Ishikawa (cell line): ENCODE measurements at regions not wholly inside any gene's neighbourhood (a gene's known extent, or its start where the extent isn't known, plus 50 kb on each side); places are given as distances from the start of the nearest gene placed in this dataset.
A peak's percentile ranks its signal among the peaks of the same experiment; 100 is the strongest.

Experiments
- CEBPB ChIP-seq: IDR thresholded peaks from 2 replicates; pipeline ENCODE4 v1.6.1; 2012
- CREB1 ChIP-seq: IDR thresholded peaks from 2 replicates; pipeline ENCODE4 v1.6.1; 2012; ENCODE audit warnings: low read depth
- EGR1 ChIP-seq: IDR thresholded peaks from 2 replicates; pipeline ENCODE4 v1.6.1; 2012
- EP300 ChIP-seq: IDR thresholded peaks from 2 replicates; pipeline ENCODE4 v1.6.1; 2012; ENCODE audit warnings: borderline replicate concordance
- FOXM1 ChIP-seq: IDR thresholded peaks from 2 replicates; pipeline ENCODE4 v1.6.1; 2012; ENCODE audit warnings: low read depth, borderline replicate concordance
- NFIC ChIP-seq: IDR thresholded peaks from 2 replicates; pipeline ENCODE4 v1.6.1; 2012
- RAD21 ChIP-seq: IDR thresholded peaks from 2 replicates; pipeline ENCODE4 v1.6.1; 2012; ENCODE audit warnings: low read depth
- REST ChIP-seq: IDR thresholded peaks from 2 replicates; pipeline ENCODE4 v1.6.1; 2012; ENCODE audit warnings: low read depth, mild to moderate bottlenecking
- TAF1 ChIP-seq: IDR thresholded peaks from 2 replicates; pipeline ENCODE4 v1.6.1; 2012; ENCODE audit warnings: low read depth, mild to moderate bottlenecking
- TCF12 ChIP-seq: IDR thresholded peaks from 2 replicates; pipeline ENCODE4 v1.6.1; 2012; ENCODE audit warnings: low read depth
- TEAD4 ChIP-seq: IDR thresholded peaks from 2 replicates; pipeline ENCODE4 v1.6.1; 2012
- USF1 ChIP-seq: IDR thresholded peaks from 2 replicates; pipeline ENCODE4 v1.6.1; 2012
- YY1 ChIP-seq: IDR thresholded peaks from 2 replicates; pipeline ENCODE4 v1.6.1; 2012; ENCODE audit warnings: low read depth
- ZBTB7A ChIP-seq: IDR thresholded peaks from 2 replicates; pipeline ENCODE4 v1.6.1; 2012; ENCODE audit warnings: low read depth
- TF ChIP-seq, protein P1 (sequence below): IDR thresholded peaks from 2 replicates; pipeline ENCODE4 v1.6.1; 2012

DNA sequence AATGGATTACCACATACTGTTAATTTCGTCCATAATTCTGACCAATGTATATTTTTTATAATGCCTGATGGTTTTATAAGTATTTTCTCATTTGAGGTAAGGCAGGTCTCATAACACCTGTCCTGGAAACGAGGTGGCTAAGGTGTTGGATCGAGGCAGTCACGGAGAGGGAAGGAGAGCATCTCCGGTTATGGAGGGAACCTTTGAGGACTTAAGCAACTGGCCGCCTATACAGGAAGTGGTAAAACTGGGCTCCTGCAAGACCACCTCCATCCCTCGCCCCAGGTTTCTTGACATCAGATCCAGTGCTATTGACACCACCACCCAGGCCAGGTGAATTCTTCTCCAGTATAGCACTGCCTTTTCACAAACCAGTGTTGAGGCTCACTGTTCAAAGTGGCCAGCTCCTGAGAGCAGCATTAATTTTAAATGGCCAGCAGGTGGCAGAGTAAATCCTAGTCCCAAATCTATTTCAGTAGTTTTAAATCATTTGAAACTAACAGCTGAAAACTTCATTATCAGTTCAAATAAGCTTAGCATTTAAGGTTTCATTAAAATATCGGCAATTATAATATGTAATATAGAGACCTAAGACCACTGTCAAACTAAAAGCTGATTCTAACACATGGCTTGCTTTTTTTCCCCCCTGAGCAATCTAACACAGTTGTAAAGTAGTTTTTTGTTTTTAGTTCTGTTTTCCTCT is 100.8 kb downstream of the PPM1A start:
- TF ChIP-seq RAD21 (peak; percentile 65), FOXM1 (no peak)

DNA sequence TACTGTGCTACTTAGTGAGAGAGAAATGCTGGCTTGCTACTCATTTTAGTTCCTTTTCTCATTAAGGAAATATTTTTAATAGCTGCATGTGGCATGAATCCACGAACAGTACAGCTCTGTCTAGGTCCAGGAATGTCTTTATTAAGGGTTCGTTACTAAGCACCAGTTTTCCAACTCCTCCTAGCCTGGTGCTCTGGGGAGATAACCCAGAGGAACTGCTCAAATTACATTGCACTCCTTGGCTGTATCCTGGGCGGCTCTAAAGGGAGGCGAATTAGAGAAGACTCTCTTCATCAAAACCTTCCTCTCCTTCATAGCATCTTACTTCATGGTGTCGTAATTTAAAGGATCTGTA is 101.3 kb downstream of the PPM1A start:
- TF ChIP-seq, protein P1, sequence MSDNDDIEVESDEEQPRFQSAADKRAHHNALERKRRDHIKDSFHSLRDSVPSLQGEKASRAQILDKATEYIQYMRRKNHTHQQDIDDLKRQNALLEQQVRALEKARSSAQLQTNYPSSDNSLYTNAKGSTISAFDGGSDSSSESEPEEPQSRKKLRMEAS = no peak
- no peak for TF ChIP-seq TEAD4
- TF ChIP-seq TCF12 = no peak
- TF ChIP-seq FOXM1 = no peak
- TF ChIP-seq EGR1 = no peak
- no peak for TF ChIP-seq NFIC
- no peak for TF ChIP-seq REST

DNA sequence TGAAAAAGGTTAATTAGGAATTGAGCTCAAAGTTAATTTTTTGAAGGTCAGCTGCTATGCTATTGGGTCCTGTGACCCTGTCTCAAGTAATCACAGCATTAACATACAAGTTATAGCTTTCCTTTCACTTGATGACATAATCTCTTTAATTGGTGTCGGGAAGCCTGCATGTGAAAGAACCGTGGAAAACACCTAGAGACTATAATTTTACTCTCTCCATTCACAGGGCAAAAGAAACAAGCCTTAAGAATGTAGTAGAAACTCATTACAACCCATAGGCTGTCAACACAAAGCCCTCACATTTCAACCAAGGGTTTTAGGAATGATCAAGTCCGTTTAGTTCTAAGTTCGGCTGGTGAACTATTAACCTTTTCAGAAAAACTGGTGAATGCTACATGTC is 104.4 kb downstream of the PPM1A start:
- TF ChIP-seq EP300 (no peak), RAD21 (no peak), YY1 (no peak), TCF12 (no peak), TEAD4 (no peak), ZBTB7A (no peak), EGR1 (no peak), REST (no peak)
- TF ChIP-seq, protein P1 = no peak

GRCh38 chr14:60355768-60356167 is 106.7 kb downstream of the PPM1A start:
- no peak for TF ChIP-seq CREB1
- TF ChIP-seq TAF1 = no peak
- TF ChIP-seq, protein P1 = no peak

GRCh38 chr14:60356386-60356785 is 107.4 kb downstream of the PPM1A start:
- TF ChIP-seq EP300 (no peak), ZBTB7A (no peak), REST (no peak), EGR1 (no peak), CEBPB (no peak), TCF12 (no peak), RAD21 (no peak), TEAD4 (no peak), TAF1 (no peak), CREB1 (no peak), FOXM1 (no peak), NFIC (no peak), USF1 (no peak), YY1 (no peak)
- TF ChIP-seq, protein P1 = no peak
